Activated CD8-positive, alpha-beta T cell treated with anti-CD3 and anti-CD28 coated beads for 36 hours (primary cell): ENCODE measurements at regions not wholly inside any gene's neighbourhood (a gene's known extent, or its start where the extent isn't known, plus 50 kb on each side); places are given as distances from the start of the nearest gene placed in this dataset.

Experiments
- ATAC-seq: fragments of 200-7000 bp; cut with Tn5 transposase; one replicate; pipeline ENCODE4 v1.10.0; 2021; ENCODE audit warnings: mild to moderate bottlenecking, moderate library complexity
- CTCF ChIA-PET: fragments of 350-600 bp; sonication (Branson Sonifier 250); formaldehyde crosslinking; loops from one replicate; lab custom pipeline; 2021; ENCODE audit warnings: antibody characterized with exemption; lab: Charles Lee
- POLR2A ChIA-PET: fragments of 350-600 bp; sonication (Branson Sonifier 250); formaldehyde crosslinking; loops from one replicate; lab custom pipeline; 2021; ENCODE audit warnings: antibody characterized with exemption; lab: Charles Lee
- DNase-seq: peaks from one replicate; pipeline ENCODE4 v3.0.0-alpha.2; 2020
- H3K27ac Mint-ChIP-seq: one replicate; pipeline ENCODE4 v1.8.0; 2021; ENCODE audit warnings: mild to moderate bottlenecking, mixed read lengths
- H3K27me3 Mint-ChIP-seq: one replicate; pipeline ENCODE4 v1.8.0; 2021; ENCODE audit warnings: mixed read lengths
- H3K36me3 Mint-ChIP-seq: one replicate; pipeline ENCODE4 v1.8.0; 2021; ENCODE audit warnings: low read depth, mixed read lengths
- H3K4me1 Mint-ChIP-seq: one replicate; pipeline ENCODE4 v1.8.0; 2021; ENCODE audit warnings: low read depth, mixed read lengths
- H3K4me3 Mint-ChIP-seq: one replicate; pipeline ENCODE4 v1.8.0; 2021; ENCODE audit warnings: mild to moderate bottlenecking, moderate library complexity, mixed read lengths
- H3K9me3 Mint-ChIP-seq: one replicate; pipeline ENCODE4 v1.8.0; 2021; ENCODE audit warnings: mixed read lengths
- intact Hi-C: fragments of 100-400 bp; cut with micrococcal nuclease; formaldehyde crosslinking; loops from one replicate; pipeline ENCODE4 v1.10.0; 2022
- TF ChIP-seq, protein P1 (sequence below): fragments of 200-600 bp; IDR thresholded peaks from one replicate; pipeline ENCODE4 v1.8.0; 2022; ENCODE audit warnings: antibody characterized with exemption, mild to moderate bottlenecking

DNA sequence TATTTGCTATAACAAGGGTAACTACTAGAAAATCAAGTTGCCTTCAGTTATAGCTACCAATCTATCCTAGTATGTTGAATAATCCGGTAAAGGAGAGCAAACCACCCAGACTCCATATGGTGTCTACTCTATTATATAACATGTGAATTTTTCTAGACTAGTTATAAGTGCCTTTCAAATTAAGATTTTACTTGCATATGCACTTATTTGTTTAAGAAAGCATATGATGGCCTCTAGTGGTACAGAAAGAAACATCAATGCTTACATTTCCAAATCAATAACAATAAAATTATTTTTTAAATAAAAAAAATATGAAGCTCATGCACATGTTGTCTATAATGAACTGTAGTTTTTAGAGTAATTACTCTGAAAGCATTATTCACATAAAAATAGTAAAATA, 1516.4 kb upstream of the PABPC4L start:
- CTCF ChIA-PET: no interaction called here
- Mint-ChIP-seq H3K9me3 (peaks cover 2% of the 10 kb centered on the region), H3K4me1 (no peaks in the 10 kb centered on the region), H3K27ac (no peak overlapping the region), H3K4me3 (no peak overlapping the region), H3K27me3 (no peaks in the 10 kb centered on the region), H3K36me3 (no peaks in the 10 kb centered on the region)
- DNase-seq (no peak), ATAC-seq (no peak)
- TF ChIP-seq, protein P1, sequence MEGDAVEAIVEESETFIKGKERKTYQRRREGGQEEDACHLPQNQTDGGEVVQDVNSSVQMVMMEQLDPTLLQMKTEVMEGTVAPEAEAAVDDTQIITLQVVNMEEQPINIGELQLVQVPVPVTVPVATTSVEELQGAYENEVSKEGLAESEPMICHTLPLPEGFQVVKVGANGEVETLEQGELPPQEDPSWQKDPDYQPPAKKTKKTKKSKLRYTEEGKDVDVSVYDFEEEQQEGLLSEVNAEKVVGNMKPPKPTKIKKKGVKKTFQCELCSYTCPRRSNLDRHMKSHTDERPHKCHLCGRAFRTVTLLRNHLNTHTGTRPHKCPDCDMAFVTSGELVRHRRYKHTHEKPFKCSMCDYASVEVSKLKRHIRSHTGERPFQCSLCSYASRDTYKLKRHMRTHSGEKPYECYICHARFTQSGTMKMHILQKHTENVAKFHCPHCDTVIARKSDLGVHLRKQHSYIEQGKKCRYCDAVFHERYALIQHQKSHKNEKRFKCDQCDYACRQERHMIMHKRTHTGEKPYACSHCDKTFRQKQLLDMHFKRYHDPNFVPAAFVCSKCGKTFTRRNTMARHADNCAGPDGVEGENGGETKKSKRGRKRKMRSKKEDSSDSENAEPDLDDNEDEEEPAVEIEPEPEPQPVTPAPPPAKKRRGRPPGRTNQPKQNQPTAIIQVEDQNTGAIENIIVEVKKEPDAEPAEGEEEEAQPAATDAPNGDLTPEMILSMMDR: no peak
- POLR2A ChIA-PET: no interaction called here
- intact Hi-C loops: no loop called here

DNA sequence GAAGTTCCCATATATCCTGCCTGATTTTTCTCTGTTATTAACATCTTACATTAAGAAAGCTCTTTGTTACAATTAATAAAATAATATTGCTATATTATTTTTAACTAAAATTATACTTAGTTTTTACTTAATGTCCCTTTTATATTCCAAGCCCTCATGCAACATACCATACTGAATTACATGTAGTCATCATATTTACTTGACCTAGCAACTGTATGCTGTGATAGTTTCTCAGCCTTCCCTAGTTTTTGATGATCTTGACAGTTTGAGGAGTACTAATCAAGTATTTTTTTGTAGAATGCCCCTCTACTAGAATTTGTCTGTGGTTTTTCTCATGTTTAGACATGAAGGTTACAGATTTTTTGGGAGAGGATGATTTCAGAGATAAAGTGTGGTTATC, 1503.8 kb upstream of the PABPC4L start:
- Mint-ChIP-seq H3K4me3 (no peak overlapping the region), H3K4me1 (no peaks in the 10 kb centered on the region), H3K36me3 (no peaks in the 10 kb centered on the region), H3K27ac (no peak overlapping the region), H3K9me3 (peaks cover 9% of the 10 kb centered on the region), H3K27me3 (no peaks in the 10 kb centered on the region)
- intact Hi-C loops: no loop called here
- DNase-seq (no peak), ATAC-seq (no peak)
- TF ChIP-seq, protein P1: no peak
- POLR2A ChIA-PET: no interaction called here
- CTCF ChIA-PET: no interaction called here

DNA sequence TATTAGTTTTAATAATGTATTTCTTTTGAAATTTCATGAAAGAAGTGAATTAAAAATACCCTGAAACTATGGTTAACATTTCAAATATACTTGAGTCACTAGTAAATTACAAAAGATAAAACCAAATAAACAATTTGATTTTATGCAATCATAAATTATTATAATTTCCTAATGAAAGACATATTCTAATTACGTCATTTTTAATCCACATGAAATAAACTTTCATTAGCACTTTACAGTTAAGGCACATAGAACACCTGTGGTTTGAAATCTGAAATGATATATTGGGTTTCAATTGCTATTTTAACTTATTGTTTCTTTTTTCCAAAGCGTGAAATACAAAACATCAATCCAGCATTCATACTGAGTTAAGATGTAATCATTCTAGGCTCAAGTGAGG, 1492.5 kb upstream of the PABPC4L start:
- ChIA-PET POLR2A (no interaction called here), CTCF (no interaction called here)
- no peak for ATAC-seq
- DNase-seq: no peak
- Mint-ChIP-seq H3K36me3 (no peaks in the 10 kb centered on the region), H3K4me1 (no peaks in the 10 kb centered on the region), H3K9me3 (peaks cover 9% of the 10 kb centered on the region), H3K27me3 (no peaks in the 10 kb centered on the region), H3K27ac (no peak overlapping the region), H3K4me3 (no peak overlapping the region)
- TF ChIP-seq, protein P1: no peak
- intact Hi-C loops: no loop called here

GRCh38 chr4:135684001-135684400, 1482.4 kb upstream of the PABPC4L start:
- Mint-ChIP-seq H3K4me1 (no peaks in the 10 kb centered on the region), H3K9me3 (peaks cover 6% of the 10 kb centered on the region)

DNA sequence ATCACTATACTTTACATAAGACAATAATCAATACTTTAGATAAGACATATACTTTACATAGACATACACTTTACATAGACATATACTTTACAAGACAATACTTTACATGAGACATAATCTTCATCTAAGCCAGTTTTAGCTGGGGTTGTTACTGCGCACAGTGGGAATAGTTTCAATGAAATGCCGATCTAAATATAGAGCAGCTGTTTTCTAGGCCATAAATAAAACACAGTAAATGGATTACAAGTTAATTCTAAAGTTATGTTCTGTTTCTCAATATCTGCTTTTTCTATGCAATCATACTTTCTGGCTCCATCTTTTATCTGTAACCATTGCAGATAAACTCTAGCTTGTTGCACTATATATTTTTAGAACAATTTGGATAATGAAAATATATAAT, 1470.6 kb upstream of the PABPC4L start:
- H3K36me3 Mint-ChIP-seq: no peaks in the 10 kb centered on the region
- no peak for DNase-seq
- CTCF ChIA-PET: no interaction called here

More at GRCh38 chr4:135684001-135684400, 1482.4 kb upstream of the PABPC4L start:
- Mint-ChIP-seq H3K36me3 (no peaks in the 10 kb centered on the region), H3K27me3 (no peaks in the 10 kb centered on the region), H3K27ac (no peak overlapping the region), H3K4me3 (no peak overlapping the region)
- DNase-seq: no peak
- intact Hi-C loops: no loop called here
- no peak for ATAC-seq
- CTCF ChIA-PET: no interaction called here
- POLR2A ChIA-PET: no interaction called here
- TF ChIP-seq, protein P1: no peak

More for the DNA sequence above, 1470.6 kb upstream of the PABPC4L start:
- TF ChIP-seq, protein P1: no peak
- Mint-ChIP-seq H3K27ac (no peak overlapping the region), H3K27me3 (no peaks in the 10 kb centered on the region), H3K9me3 (peaks cover 1% of the 10 kb centered on the region), H3K4me3 (no peak overlapping the region), H3K4me1 (no peaks in the 10 kb centered on the region)
- intact Hi-C loops: no loop called here
- ATAC-seq: no peak
- POLR2A ChIA-PET: no interaction called here
